Stimulated activated CD4-positive, alpha-beta T cell treated with anti-CD3 and anti-CD28 coated beads, Interleukin-4, amount 100 ng/mL, for 1 hour (primary cell): ENCODE measurements at regions not wholly inside any gene's neighbourhood (a gene's known extent, or its start where the extent isn't known, plus 50 kb on each side); places are given as distances from the start of the nearest gene placed in this dataset.
"Not testable (repeated sequence)": the region's sequence is repeated elsewhere in the genome, so short reads cannot be mapped to it uniquely, and the experiment has no call there.

ENCODE experiments used
- DNase-seq: peaks from one replicate; pipeline ENCODE4 v3.0.0-alpha.2; 2020

- DNase-seq, result not testable (repeated sequence)
Observed at GRCh38 chr9:87049929-87050608, 102.8 kb upstream of the GAS1 start.

- DNase-seq, result no peak
Observed at GRCh38 chr9:87054999-87055686, 107.8 kb upstream of the GAS1 start.

GRCh38 chr9:87059772-87060171 is 112.5 kb upstream of the GAS1 start:
- no peak for DNase-seq

- DNase-seq, result no peak
Observed at GRCh38 chr9:87062746-87063145, 115.4 kb upstream of the GAS1 start.

GRCh38 chr9:87063246-87063645 is 115.9 kb upstream of the GAS1 start:
- DNase-seq, result no peak

- no peak for DNase-seq
Observed at GRCh38 chr9:87063871-87064270, 116.6 kb upstream of the GAS1 start.

GRCh38 chr9:87064311-87064710 is 117.0 kb upstream of the GAS1 start:
- DNase-seq, result no peak

- DNase-seq, result no peak
Observed at GRCh38 chr9:87065981-87066380, 118.7 kb upstream of the GAS1 start.

GRCh38 chr9:87067426-87067825 is 120.1 kb upstream of the GAS1 start:
- no peak for DNase-seq

GRCh38 chr9:87068177-87068840 is 121.0 kb upstream of the GAS1 start:
- DNase-seq, result no peak

GRCh38 chr9:87069690-87070089 is 122.4 kb upstream of the GAS1 start:
- DNase-seq, result no peak

GRCh38 chr9:87070336-87070735 is 123.0 kb upstream of the GAS1 start:
- DNase-seq, result no peak

GRCh38 chr9:87071473-87071872 is 124.2 kb upstream of the GAS1 start:
- no peak for DNase-seq

GRCh38 chr9:87073692-87074091 is 126.4 kb upstream of the GAS1 start:
- no peak for DNase-seq

GRCh38 chr9:87075537-87075936 is 128.2 kb upstream of the GAS1 start:
- no peak for DNase-seq

GRCh38 chr9:87076825-87077224 is 129.5 kb upstream of the GAS1 start:
- DNase-seq, result no peak

- no peak for DNase-seq
Observed at GRCh38 chr9:87077986-87078385, 130.7 kb upstream of the GAS1 start.

GRCh38 chr9:87080512-87081264 is 133.4 kb upstream of the GAS1 start:
- DNase-seq, result no peak

GRCh38 chr9:87081503-87081902 is 134.2 kb upstream of the GAS1 start:
- DNase-seq, result no peak

- DNase-seq, result no peak
Observed at GRCh38 chr9:87083986-87084385, 136.7 kb upstream of the GAS1 start.

- no peak for DNase-seq
Observed at GRCh38 chr9:87084407-87084806, 137.1 kb upstream of the GAS1 start.

- DNase-seq, result no peak
Observed at GRCh38 chr9:87085073-87085472, 137.8 kb upstream of the GAS1 start.

- no peak for DNase-seq
Observed at GRCh38 chr9:87085521-87085920, 138.2 kb upstream of the GAS1 start.
